ENCODE measurements at regions not wholly inside any gene's neighbourhood (a gene's known extent, or its start where the extent isn't known, plus 50 kb on each side); places are given as distances from the start of the nearest gene placed in this dataset.

GRCh38 chr1:42033629-42034028, 114.9 kb upstream of the HIVEP3 start:
- no peak for DNase-seq

- no peak for DNase-seq
Measured at GRCh38 chr1:42017730-42018129, 99.0 kb upstream of the HIVEP3 start.

- DNase-seq = no peak
Measured at GRCh38 chr1:42017259-42017658, 98.5 kb upstream of the HIVEP3 start.

- DNase-seq = no peak
Measured at GRCh38 chr1:42014823-42015222, 96.1 kb upstream of the HIVEP3 start.

- DNase-seq = no peak
Measured at GRCh38 chr1:42013881-42014470, 95.3 kb upstream of the HIVEP3 start.

GRCh38 chr1:42012852-42013251, 94.1 kb upstream of the HIVEP3 start:
- DNase-seq = no peak

GRCh38 chr1:42010381-42010780, 91.7 kb upstream of the HIVEP3 start:
- no peak for DNase-seq

GRCh38 chr1:42008264-42008663, 89.5 kb upstream of the HIVEP3 start:
- DNase-seq = no peak

GRCh38 chr1:42006836-42007235, 88.1 kb upstream of the HIVEP3 start:
- no peak for DNase-seq

GRCh38 chr1:42006093-42006492, 87.4 kb upstream of the HIVEP3 start:
- no peak for DNase-seq

- no peak for DNase-seq
Measured at GRCh38 chr1:42005530-42005929, 86.8 kb upstream of the HIVEP3 start.

GRCh38 chr1:42004860-42005259, 86.1 kb upstream of the HIVEP3 start:
- DNase-seq = no peak

- no peak for DNase-seq
Measured at GRCh38 chr1:42004322-42004721, 85.6 kb upstream of the HIVEP3 start.

- DNase-seq = no peak
Measured at GRCh38 chr1:42003433-42003832, 84.7 kb upstream of the HIVEP3 start.

GRCh38 chr1:42002220-42002619, 83.5 kb upstream of the HIVEP3 start:
- no peak for DNase-seq

GRCh38 chr1:42000766-42001165, 82.0 kb upstream of the HIVEP3 start:
- no peak for DNase-seq

GRCh38 chr1:41999884-42000283, 81.2 kb upstream of the HIVEP3 start:
- no peak for DNase-seq

GRCh38 chr1:41998250-41998649, 79.5 kb upstream of the HIVEP3 start:
- no peak for DNase-seq

GRCh38 chr1:41997153-41997552, 78.4 kb upstream of the HIVEP3 start:
- DNase-seq = no peak

- no peak for DNase-seq
Measured at GRCh38 chr1:41995441-41996130, 76.9 kb upstream of the HIVEP3 start.

- DNase-seq = peak; percentile 21
Measured at GRCh38 chr1:41994195-41994894, 75.6 kb upstream of the HIVEP3 start.

- DNase-seq = no peak
Measured at GRCh38 chr1:41983451-41983850, 64.7 kb upstream of the HIVEP3 start.

GRCh38 chr1:41981796-41982195, 63.1 kb upstream of the HIVEP3 start:
- DNase-seq = no peak
